ENCODE measurements at regions not wholly inside any gene's neighbourhood (a gene's known extent, or its start where the extent isn't known, plus 50 kb on each side); places are given as distances from the start of the nearest gene placed in this dataset.

- TF ChIP-seq EP300 (IDR thresholded peaks at IDR 0.05) (no peak), CTCF (IDR thresholded peaks at IDR 0.05) (no peak), POLR2A (IDR thresholded peaks at IDR 0.05; ENCODE audit: low read depth) (no peak)
- Histone ChIP-seq H3K27me3 (no peaks in the 10 kb centered on the region), H3K27ac (replicated peaks in 1 of 4) (no peak overlapping the region), H3K4me3 (no peak overlapping the region), H3K36me3 (no peaks in the 10 kb centered on the region), H3K9me3 (peaks cover 0 to 7% (median 0%) of the 10 kb centered on the region in 4 donors), H3K4me1 (no peaks in the 10 kb centered on the region)
- no peak for DNase-seq (ENCODE audit: extremely low spot score)
- WGBS: 93% methylated on average over 7 of the region's 7 CpGs
- intact Hi-C loops (cut with DNase I): no loop called here
Observed at GRCh38 chr2:168378960-168379669, 77.0 kb upstream of the CERS6 start.

GRCh38 chr2:168380500-168380899 is 75.6 kb upstream of the CERS6 start:
- no peak overlapping the region for H3K27ac ChIP-seq (replicated peaks in 1 of 4)
- no peaks in the 10 kb centered on the region for H3K27me3 ChIP-seq
- peaks cover 0 to 7% (median 0%) of the 10 kb centered on the region in 4 donors for H3K9me3 ChIP-seq
- 96% methylated on average over 3 of the region's 3 CpGs for WGBS
- H3K36me3 ChIP-seq: no peaks in the 10 kb centered on the region
- no peak overlapping the region for H3K4me3 ChIP-seq
- H3K4me1 ChIP-seq: no peaks in the 10 kb centered on the region
- no peak for TF ChIP-seq POLR2AphosphoS5 (IDR thresholded peaks at IDR 0.05)
- TF ChIP-seq CTCF (IDR thresholded peaks at IDR 0.05): no peak
- TF ChIP-seq EP300 (IDR thresholded peaks at IDR 0.05): no peak
- no peak for TF ChIP-seq POLR2A (IDR thresholded peaks at IDR 0.05; ENCODE audit: low read depth)
- DNase-seq (ENCODE audit: extremely low spot score): no peak
- intact Hi-C loops (cut with DNase I): no loop called here

GRCh38 chr2:168392024-168392423 is 64.0 kb upstream of the CERS6 start:
- TF ChIP-seq CTCF (IDR thresholded peaks at IDR 0.05): no peak
- TF ChIP-seq POLR2AphosphoS5 (IDR thresholded peaks at IDR 0.05): no peak
- no peak for TF ChIP-seq EP300 (IDR thresholded peaks at IDR 0.05)
- TF ChIP-seq POLR2A (IDR thresholded peaks at IDR 0.05; ENCODE audit: low read depth): no peak
- no peaks in the 10 kb centered on the region for H3K36me3 ChIP-seq
- H3K27me3 ChIP-seq: no peaks in the 10 kb centered on the region
- H3K4me3 ChIP-seq: no peak overlapping the region
- no peak for DNase-seq (ENCODE audit: extremely low spot score)
- H3K9me3 ChIP-seq: no peaks in the 10 kb centered on the region
- intact Hi-C loops (cut with DNase I): no loop called here
- no peaks in the 10 kb centered on the region for H3K4me1 ChIP-seq
- WGBS: 58% methylated on average over 2 of the region's 2 CpGs
- H3K27ac ChIP-seq (replicated peaks in 1 of 4): no peak overlapping the region

DNA sequence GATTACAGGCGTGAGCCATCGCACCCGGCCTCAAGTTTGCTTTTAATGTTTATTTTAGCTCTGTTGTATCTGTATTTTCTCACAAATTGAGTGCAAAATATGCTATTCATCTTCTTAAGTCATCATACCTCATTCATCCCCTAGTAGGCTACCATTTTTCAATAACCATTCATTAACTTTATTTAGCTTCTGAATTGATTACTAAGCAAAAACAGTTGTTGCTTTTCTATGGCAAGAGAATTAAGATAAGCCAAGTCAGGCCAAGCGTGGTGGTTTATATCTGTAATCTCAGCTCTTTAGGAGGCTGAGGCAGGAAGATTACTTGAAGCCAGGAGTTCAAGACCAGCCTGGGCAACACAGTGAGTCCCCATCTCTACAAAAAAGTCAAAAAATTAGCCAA is 63.3 kb upstream of the CERS6 start:
- intact Hi-C loops (cut with DNase I): no loop called here
- H3K36me3 ChIP-seq: no peaks in the 10 kb centered on the region
- no peaks in the 10 kb centered on the region for H3K9me3 ChIP-seq
- H3K27ac ChIP-seq (replicated peaks in 1 of 4): no peak overlapping the region
- H3K27me3 ChIP-seq: no peaks in the 10 kb centered on the region
- no peaks in the 10 kb centered on the region for H3K4me1 ChIP-seq
- no peak for TF ChIP-seq CTCF (IDR thresholded peaks at IDR 0.05)
- TF ChIP-seq EP300 (IDR thresholded peaks at IDR 0.05): no peak
- no peak for TF ChIP-seq POLR2AphosphoS5 (IDR thresholded peaks at IDR 0.05)
- no peak for TF ChIP-seq POLR2A (IDR thresholded peaks at IDR 0.05; ENCODE audit: low read depth)
- 92% methylated on average over 4 of the region's 4 CpGs for WGBS
- no peak overlapping the region for H3K4me3 ChIP-seq
- DNase-seq (ENCODE audit: extremely low spot score): no peak

GRCh38 chr2:168394262-168394661 is 61.8 kb upstream of the CERS6 start:
- Histone ChIP-seq H3K27me3 (no peaks in the 10 kb centered on the region), H3K9me3 (no peaks in the 10 kb centered on the region), H3K4me1 (no peaks in the 10 kb centered on the region), H3K4me3 (no peak overlapping the region), H3K36me3 (no peaks in the 10 kb centered on the region), H3K27ac (replicated peaks in 1 of 4) (no peak overlapping the region)
- TF ChIP-seq CTCF (IDR thresholded peaks at IDR 0.05): no peak
- no peak for DNase-seq (ENCODE audit: extremely low spot score)
- intact Hi-C loops (cut with DNase I): no loop called here
